Choroid plexus epithelial cell (primary cell): ENCODE measurements at regions not wholly inside any gene's neighbourhood (a gene's known extent, or its start where the extent isn't known, plus 50 kb on each side); places are given as distances from the start of the nearest gene placed in this dataset.
"Not testable (repeated sequence)": the region's sequence is repeated elsewhere in the genome, so short reads cannot be mapped to it uniquely, and the experiment has no call there.

Source experiments
- DNase-seq: peaks from one replicate; pipeline ENCODE4 v3.0.0-alpha.2; 2010; ENCODE audit warnings: low read depth
- H3K4me3 ChIP-seq: 2 replicates; pipeline ENCODE4 v1.5.1; 2011; ENCODE audit warnings: low read depth, mild to moderate bottlenecking, control low read depth, low read length, moderate library complexity
- TF ChIP-seq, protein P1 (sequence below): conservative IDR thresholded peaks from 2 replicates; pipeline ENCODE4 v1.5.1; 2011; ENCODE audit warnings: low read depth, mild to moderate bottlenecking, control low read depth, inconsistent platforms, low read length, moderate library complexity

DNA sequence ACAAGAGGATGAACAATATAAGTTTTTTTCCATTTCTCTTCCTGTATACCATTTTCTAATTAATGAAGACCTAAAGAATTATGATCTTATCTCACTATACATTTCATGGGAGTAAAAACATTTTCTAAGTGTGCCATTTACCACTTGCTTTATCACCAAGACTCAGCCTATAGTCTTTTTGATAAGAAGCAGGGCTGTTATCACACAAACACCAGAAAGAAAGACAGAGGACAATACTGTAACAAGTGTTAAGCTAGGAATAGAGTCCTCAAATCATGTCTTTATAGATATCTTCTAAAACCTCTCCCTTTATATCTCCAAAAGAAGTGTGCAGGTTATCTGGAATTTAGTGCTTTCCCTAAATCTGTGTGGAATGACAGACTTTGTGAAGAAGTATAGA is 119.7 kb downstream of the FAM174A start:
- no peak for DNase-seq
- H3K4me3 ChIP-seq: no peak overlapping the region
- TF ChIP-seq, protein P1, sequence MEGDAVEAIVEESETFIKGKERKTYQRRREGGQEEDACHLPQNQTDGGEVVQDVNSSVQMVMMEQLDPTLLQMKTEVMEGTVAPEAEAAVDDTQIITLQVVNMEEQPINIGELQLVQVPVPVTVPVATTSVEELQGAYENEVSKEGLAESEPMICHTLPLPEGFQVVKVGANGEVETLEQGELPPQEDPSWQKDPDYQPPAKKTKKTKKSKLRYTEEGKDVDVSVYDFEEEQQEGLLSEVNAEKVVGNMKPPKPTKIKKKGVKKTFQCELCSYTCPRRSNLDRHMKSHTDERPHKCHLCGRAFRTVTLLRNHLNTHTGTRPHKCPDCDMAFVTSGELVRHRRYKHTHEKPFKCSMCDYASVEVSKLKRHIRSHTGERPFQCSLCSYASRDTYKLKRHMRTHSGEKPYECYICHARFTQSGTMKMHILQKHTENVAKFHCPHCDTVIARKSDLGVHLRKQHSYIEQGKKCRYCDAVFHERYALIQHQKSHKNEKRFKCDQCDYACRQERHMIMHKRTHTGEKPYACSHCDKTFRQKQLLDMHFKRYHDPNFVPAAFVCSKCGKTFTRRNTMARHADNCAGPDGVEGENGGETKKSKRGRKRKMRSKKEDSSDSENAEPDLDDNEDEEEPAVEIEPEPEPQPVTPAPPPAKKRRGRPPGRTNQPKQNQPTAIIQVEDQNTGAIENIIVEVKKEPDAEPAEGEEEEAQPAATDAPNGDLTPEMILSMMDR: no peak

DNA sequence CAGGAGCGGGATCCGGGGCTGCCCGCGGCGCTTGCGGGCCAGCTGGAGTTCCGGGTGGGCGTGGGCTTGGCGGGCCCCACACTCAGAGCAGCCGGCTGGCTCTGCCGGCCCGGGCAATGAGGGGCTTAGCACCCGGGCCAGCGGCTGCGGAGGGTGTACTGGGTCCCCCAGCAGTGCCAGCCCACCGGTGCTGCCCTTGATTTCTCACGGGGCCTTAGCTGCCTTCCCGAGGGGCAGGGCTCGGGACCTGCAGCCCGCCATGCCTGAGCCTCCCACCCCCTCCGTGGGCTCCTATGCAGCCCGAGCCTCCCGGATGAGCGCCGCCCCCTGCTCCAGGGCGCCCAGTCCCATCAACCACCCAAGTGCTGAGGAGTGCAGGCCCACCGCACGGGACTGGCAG is 121.6 kb downstream of the FAM174A start:
- not testable (repeated sequence) for H3K4me3 ChIP-seq, DNase-seq

DNA sequence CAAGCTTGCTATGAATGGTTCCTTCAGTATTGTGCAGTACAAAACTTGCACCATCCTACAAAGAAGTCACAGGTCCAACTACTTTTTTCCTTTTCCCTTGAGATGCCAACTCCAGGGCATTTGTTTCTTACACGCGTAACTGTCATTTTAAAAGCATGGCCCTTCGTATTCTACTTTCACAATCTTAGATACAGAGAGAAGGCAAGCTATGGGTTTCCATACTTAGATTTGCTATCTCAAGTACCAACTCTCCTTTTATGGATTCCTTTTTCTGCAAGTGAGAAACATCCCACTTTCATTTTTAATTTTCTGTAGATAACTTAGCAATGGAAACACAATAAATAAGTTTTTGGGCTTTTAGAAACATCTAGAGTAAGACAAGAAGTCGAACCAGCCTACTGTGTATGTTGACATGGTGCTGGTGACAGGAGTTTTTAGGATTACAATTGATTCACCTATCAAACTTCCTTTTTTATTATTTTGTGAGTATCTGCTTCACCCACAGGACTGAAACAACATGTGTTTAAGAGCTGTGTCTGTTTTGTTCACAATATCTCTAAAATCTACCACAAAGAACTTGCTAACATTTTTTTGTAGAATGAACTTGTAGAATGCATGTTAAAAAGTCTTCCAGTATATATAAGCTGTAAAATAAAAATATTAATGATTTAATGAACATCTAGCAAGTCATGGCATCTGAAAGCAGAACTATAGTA is 124.1 kb downstream of the FAM174A start:
- DNase-seq: no peak
- no peak overlapping the region for H3K4me3 ChIP-seq
- TF ChIP-seq, protein P1: no peak

DNA sequence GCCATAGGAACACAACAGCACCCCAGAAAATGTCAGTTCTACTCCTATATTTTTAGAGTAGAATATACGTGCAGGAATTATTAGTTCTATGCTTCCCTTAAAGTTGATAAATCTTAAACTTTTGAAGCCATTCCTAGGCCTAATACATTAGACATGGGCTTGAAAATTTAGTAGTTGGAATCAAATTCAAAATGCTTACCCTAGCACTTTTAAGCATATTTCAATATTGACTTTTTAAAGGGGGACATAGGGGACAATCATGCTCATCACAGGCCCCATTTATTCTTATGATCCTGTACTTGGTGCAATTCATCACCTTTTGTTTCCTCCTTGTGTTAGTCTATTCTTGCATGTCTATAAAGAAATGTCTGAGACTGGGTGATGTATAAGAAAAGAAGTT is 129.0 kb downstream of the FAM174A start:
- TF ChIP-seq, protein P1: no peak
- DNase-seq: no peak
- H3K4me3 ChIP-seq: no peak overlapping the region

DNA sequence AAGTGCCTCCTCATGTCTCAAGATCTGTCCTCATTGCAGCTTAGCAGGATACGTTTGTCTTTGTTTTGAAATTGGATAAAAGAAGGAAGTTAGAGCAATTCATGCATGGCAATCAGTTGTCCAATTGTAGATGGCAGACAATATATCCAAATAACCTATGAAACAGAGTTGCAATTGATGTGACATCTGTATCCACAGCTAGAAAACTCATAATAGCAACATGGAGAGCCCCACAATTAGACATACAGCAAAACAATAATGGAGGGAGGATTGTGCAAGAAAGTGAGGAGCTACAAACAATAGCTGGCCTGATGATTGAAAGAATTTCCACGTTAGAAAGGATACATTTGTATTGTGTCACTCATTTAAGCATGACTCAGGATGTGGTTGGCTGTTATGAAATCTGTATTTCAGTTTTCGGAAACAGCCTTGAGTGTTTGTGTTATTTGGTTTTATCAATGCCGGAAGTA is 132.0 kb downstream of the FAM174A start:
- H3K4me3 ChIP-seq: no peak overlapping the region
- TF ChIP-seq, protein P1: no peak
- DNase-seq: peak; percentile 86

DNA sequence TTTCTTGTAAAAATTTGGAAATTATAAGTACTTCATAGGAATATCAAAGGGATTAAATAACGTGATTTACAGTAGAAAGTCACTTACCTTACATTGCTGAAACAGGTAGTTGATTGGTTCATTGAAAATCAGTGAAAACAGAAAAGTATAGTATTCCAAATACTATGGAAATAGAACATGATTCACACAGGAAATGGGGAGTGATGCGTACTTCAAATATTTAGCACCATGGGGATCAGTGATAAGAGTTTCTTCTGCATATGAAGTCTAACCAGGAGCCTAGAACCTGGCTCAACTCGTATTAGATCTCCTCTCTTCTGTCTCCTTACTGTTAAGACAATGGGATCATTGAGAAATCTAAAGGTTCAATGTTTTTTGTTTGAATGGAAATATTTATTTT is 133.3 kb downstream of the FAM174A start:
- DNase-seq: peak; percentile 81
- TF ChIP-seq, protein P1: no peak
- no peak overlapping the region for H3K4me3 ChIP-seq

DNA sequence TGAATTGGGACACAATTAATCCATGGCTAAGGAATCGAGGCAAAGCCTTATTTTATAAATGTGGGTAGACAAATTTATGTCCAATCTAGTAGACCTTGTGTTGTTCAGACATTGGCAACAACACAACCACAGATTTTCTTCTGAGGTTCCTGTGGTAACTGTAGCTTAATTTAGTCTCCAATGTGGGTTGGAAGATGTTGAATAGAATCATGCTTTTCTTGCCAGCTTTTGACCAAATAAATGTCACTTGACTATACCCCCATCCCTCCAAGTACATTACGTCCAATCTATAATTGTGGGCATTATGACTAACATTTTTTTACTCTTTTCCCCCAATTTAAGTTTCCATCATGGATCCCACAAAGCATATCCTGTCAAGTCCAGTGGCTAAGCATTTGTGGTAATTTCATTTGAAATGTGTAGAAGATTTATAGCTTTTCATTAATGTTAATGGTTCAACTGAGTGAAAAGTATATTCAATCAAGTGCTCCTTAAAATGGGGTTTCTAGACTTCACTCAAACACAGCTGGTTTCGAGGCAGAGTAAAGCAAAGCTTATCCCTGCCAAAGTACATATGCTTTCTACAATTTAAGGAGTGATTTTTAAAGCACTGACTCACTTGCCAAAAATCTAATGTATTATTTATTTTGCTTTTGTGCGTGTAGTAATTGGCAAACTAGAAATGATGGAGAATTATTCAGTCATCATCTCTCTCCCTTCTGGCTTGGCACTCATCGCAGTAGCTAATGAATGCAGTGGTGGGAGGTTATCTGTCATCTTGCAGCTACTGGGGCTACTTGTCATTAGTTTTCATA is 141.8 kb downstream of the FAM174A start:
- no peak overlapping the region for H3K4me3 ChIP-seq
- TF ChIP-seq, protein P1: no peak
- peak; percentile 61 for DNase-seq
